Astrocyte (in vitro differentiated cells and primary cell): ENCODE measurements at regions not wholly inside any gene's neighbourhood (a gene's known extent, or its start where the extent isn't known, plus 50 kb on each side); places are given as distances from the start of the nearest gene placed in this dataset.

Experiments used
- EZH2 ChIP-seq: IDR thresholded peaks from 2 replicates; pipeline ENCODE4 v1.6.1; 2012; ENCODE audit warnings: mild to moderate bottlenecking, low read length, inconsistent platforms; ENCODE audit not compliant: insufficient read depth
- TF ChIP-seq, protein P1 (sequence below): IDR thresholded peaks from 2 replicates; pipeline ENCODE4 v1.5.1; 2011; ENCODE audit warnings: low read depth, mild to moderate bottlenecking, inconsistent platforms, low read length, moderate library complexity; ENCODE audit not compliant: insufficient read depth

DNA sequence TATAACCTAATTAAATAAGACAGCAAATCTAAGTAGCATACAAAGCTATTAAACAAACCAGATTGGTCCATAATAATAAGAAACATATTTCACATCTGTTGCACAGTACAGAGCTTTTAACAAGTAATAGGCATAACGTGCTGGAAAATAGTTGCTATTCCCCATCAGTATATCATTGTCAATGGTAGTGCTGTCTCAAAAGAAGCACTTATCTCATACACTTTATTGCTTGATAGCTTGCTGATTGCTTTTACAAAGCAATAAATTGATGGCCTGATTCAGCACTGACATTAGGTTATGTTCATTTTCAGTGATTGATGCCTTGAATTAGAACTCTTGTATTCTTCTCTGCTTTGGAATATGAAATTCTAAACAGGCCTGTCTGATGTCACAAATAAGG lies 641.7 kb downstream of the CBLN2 start:
- TF ChIP-seq, protein P1, sequence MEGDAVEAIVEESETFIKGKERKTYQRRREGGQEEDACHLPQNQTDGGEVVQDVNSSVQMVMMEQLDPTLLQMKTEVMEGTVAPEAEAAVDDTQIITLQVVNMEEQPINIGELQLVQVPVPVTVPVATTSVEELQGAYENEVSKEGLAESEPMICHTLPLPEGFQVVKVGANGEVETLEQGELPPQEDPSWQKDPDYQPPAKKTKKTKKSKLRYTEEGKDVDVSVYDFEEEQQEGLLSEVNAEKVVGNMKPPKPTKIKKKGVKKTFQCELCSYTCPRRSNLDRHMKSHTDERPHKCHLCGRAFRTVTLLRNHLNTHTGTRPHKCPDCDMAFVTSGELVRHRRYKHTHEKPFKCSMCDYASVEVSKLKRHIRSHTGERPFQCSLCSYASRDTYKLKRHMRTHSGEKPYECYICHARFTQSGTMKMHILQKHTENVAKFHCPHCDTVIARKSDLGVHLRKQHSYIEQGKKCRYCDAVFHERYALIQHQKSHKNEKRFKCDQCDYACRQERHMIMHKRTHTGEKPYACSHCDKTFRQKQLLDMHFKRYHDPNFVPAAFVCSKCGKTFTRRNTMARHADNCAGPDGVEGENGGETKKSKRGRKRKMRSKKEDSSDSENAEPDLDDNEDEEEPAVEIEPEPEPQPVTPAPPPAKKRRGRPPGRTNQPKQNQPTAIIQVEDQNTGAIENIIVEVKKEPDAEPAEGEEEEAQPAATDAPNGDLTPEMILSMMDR, result no peak
- no peak for TF ChIP-seq EZH2
